ENCODE measurements at regions not wholly inside any gene's neighbourhood (a gene's known extent, or its start where the extent isn't known, plus 50 kb on each side); places are given as distances from the start of the nearest gene placed in this dataset.

- TF ChIP-seq, protein P1, sequence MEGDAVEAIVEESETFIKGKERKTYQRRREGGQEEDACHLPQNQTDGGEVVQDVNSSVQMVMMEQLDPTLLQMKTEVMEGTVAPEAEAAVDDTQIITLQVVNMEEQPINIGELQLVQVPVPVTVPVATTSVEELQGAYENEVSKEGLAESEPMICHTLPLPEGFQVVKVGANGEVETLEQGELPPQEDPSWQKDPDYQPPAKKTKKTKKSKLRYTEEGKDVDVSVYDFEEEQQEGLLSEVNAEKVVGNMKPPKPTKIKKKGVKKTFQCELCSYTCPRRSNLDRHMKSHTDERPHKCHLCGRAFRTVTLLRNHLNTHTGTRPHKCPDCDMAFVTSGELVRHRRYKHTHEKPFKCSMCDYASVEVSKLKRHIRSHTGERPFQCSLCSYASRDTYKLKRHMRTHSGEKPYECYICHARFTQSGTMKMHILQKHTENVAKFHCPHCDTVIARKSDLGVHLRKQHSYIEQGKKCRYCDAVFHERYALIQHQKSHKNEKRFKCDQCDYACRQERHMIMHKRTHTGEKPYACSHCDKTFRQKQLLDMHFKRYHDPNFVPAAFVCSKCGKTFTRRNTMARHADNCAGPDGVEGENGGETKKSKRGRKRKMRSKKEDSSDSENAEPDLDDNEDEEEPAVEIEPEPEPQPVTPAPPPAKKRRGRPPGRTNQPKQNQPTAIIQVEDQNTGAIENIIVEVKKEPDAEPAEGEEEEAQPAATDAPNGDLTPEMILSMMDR (IDR thresholded peaks at IDR 0.05; ENCODE audit: control insufficient read depth, extremely low read depth, insufficient read depth) = no peak
- DNase-seq (ENCODE audit: low read depth) = no peak
- H3K4me3 ChIP-seq (ENCODE audit: low read depth, low read length) = no peak overlapping the region
Observed at GRCh38 chr3:168589376-168589775, 493.7 kb upstream of the GOLIM4 start.

- no peak for DNase-seq (ENCODE audit: low read depth)
- H3K4me3 ChIP-seq (ENCODE audit: low read depth, low read length) = no peak overlapping the region
- TF ChIP-seq, protein P1 (IDR thresholded peaks at IDR 0.05; ENCODE audit: control insufficient read depth, extremely low read depth, insufficient read depth) = no peak
Observed at GRCh38 chr3:168585544-168585943, 489.8 kb upstream of the GOLIM4 start.

DNA sequence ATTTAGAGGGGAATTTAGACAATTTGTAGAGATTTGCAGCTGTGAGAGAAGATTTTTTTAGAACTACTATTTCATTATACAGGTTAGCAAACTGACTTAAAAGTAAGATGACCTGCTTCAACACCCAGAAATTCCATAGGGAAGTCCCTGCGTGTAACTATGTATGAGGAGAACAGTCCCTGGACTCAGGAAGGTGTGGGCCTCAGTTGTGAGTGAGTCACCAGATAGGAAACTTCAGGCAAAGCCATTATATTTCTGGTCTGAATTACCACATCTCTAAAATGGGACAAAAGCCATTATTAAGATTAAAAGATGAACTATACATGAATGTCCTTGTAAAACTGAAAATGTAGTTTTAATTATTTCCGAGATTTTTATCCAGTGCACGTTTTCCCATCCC, 488.3 kb upstream of the GOLIM4 start:
- no peak overlapping the region for H3K4me3 ChIP-seq (ENCODE audit: low read depth, low read length)
- DNase-seq (ENCODE audit: low read depth) = no peak
- TF ChIP-seq, protein P1 (IDR thresholded peaks at IDR 0.05; ENCODE audit: control insufficient read depth, extremely low read depth, insufficient read depth) = no peak

DNA sequence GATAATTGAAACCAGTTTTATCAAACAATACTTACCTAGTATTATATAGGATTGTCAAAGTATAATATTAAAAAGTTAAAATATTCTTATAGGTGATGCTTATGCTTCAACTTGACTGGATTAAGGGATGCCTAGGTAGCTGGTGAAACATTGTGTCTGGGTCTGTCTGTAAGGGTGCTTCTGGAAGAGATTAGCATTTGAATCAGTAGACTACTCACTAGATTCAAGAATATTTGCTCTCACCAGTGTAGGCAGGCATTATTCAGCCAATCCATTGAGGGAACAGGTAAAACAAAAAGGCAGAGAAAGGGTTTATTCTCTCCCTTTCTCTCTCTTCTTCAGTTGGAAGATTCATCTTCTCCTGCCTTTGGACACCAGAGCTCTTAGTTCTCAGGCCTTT, 486.8 kb upstream of the GOLIM4 start:
- DNase-seq (ENCODE audit: low read depth) = no peak
- H3K4me3 ChIP-seq (ENCODE audit: low read depth, low read length) = no peak overlapping the region
- TF ChIP-seq, protein P1 (IDR thresholded peaks at IDR 0.05; ENCODE audit: control insufficient read depth, extremely low read depth, insufficient read depth) = no peak

GRCh38 chr3:168581771-168582225, 486.1 kb upstream of the GOLIM4 start:
- no peak overlapping the region for H3K4me3 ChIP-seq (ENCODE audit: low read depth, low read length)
- DNase-seq (ENCODE audit: low read depth) = no peak
- TF ChIP-seq, protein P1 (IDR thresholded peaks at IDR 0.05; ENCODE audit: control insufficient read depth, extremely low read depth, insufficient read depth) = no peak

DNA sequence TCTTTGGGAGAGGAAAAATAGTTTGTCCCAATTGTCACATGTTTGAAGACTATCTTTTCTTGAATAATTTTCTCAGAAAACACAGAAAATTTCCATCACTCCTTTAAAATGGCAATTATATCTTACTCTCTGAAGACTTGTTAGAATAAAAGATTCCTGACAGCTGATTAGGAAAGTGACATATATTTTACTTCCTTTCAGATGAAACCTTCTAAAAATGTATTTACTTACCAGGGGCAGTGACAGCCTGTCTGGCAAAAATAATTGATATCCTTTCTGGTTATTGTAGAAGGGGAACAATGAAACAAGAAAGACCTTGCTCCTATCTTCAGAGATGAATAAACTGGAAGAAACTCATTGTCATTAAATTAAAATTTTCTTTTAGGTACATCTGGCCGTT, 483.3 kb upstream of the GOLIM4 start:
- no peak for DNase-seq (ENCODE audit: low read depth)
- TF ChIP-seq, protein P1 (IDR thresholded peaks at IDR 0.05; ENCODE audit: control insufficient read depth, extremely low read depth, insufficient read depth) = no peak
- no peak overlapping the region for H3K4me3 ChIP-seq (ENCODE audit: low read depth, low read length)

GRCh38 chr3:168575750-168576149, 480.0 kb upstream of the GOLIM4 start:
- no peak for DNase-seq (ENCODE audit: low read depth)
- TF ChIP-seq, protein P1 (IDR thresholded peaks at IDR 0.05; ENCODE audit: control insufficient read depth, extremely low read depth, insufficient read depth) = no peak
- no peak overlapping the region for H3K4me3 ChIP-seq (ENCODE audit: low read depth, low read length)
